Right cardiac atrium (tissue), 5 donors: ENCODE measurements at regions not wholly inside any gene's neighbourhood (a gene's known extent, or its start where the extent isn't known, plus 50 kb on each side); places are given as distances from the start of the nearest gene placed in this dataset.

Experiments used
- ATAC-seq, 2 donors: fragments of 200-7000 bp; cut with Tn5 transposase; one replicate each; pipeline versions ENCODE4 v1.8.0 to v1.9.1; 2020; ENCODE audit warnings: moderate library complexity in 2 of 2, mild to moderate bottlenecking in 1 of 2
- DNase-seq, 3 donors: peaks; one replicate each; pipeline ENCODE4 v3.0.0-alpha.2; 2020
- H3K27ac ChIP-seq: one replicate; pipeline ENCODE4 v1.5.1; 2013; ENCODE audit warnings: mild to moderate bottlenecking, low read length, control low read depth, moderate library complexity
- H3K27me3 ChIP-seq: one replicate; pipeline ENCODE4 v1.6.1; 2013; ENCODE audit not compliant: control insufficient read depth, insufficient read depth
- H3K4me1 ChIP-seq: one replicate; pipeline ENCODE4 v1.6.1; 2013; ENCODE audit warnings: low read length; ENCODE audit not compliant: control insufficient read depth, insufficient read depth
- H3K4me3 ChIP-seq: one replicate; pipeline ENCODE4 v1.5.1; 2013; ENCODE audit warnings: low read length, control low read depth
- H3K9me3 ChIP-seq: one replicate; pipeline ENCODE4 v1.6.1; 2013; ENCODE audit warnings: low read length; ENCODE audit not compliant: control insufficient read depth
- WGBS: extraction: QIAGEN DNeasy Blood & Tissue Kit; methylation state at CpG from one replicate; pipeline ENCODE4 v1.1.7; 2013; 5-methylcytosine and 5-hydroxymethylcytosine counted together
- intact Hi-C, 4 donors: fragments of 100-400 bp; cut with DNase I; formaldehyde crosslinking; loops; one replicate each; pipeline versions ENCODE4 v1.11.0 to v1.14.0; 2022 to 2023
- donor health status: healthy with polysubstance abuse.
- donor health status: DM: no; HTN: yes; CAD: no.
- donor health status: DM: no; HTN: no; CAD: no.
- donor health status: DM: no; HTN: yes; CAD: no; lungs with severe emphysema.
- donor health status: DM: yes; HTN: yes; CAD: no.

- H3K4me1 ChIP-seq, result no peaks in the 10 kb centered on the region
- 70% methylated on average over 3 of the region's 3 CpGs for WGBS
- ATAC-seq (no peak), DNase-seq (no peak)
- intact Hi-C loops, result no loop called here
- no peak overlapping the region for H3K4me3 ChIP-seq
- H3K27me3 ChIP-seq, result no peaks in the 10 kb centered on the region
- H3K9me3 ChIP-seq, result no peaks in the 10 kb centered on the region
- H3K27ac ChIP-seq, result no peak overlapping the region
These were observed 468.1 kb upstream of the CXADR start for GRCh38 chr21:17044696-17045095.

- Histone ChIP-seq H3K4me1 (no peaks in the 10 kb centered on the region), H3K9me3 (no peaks in the 10 kb centered on the region), H3K4me3 (no peak overlapping the region), H3K27me3 (no peaks in the 10 kb centered on the region), H3K27ac (no peak overlapping the region)
- ATAC-seq (peak; percentile 55 to 56), DNase-seq (no peak)
- intact Hi-C loops, result no loop called here
- WGBS, result 35% methylated on average over 1 of the region's 1 CpG
These were observed 467.5 kb upstream of the CXADR start for GRCh38 chr21:17045214-17045853.

- Histone ChIP-seq H3K27ac (no peak overlapping the region), H3K4me1 (no peaks in the 10 kb centered on the region), H3K27me3 (no peaks in the 10 kb centered on the region), H3K4me3 (no peak overlapping the region), H3K9me3 (no peaks in the 10 kb centered on the region)
- intact Hi-C loops, result no loop called here
- 76% methylated on average over 3 of the region's 3 CpGs for WGBS
- ATAC-seq, result no peak
- DNase-seq, result peak in 1 of 3 donors; percentile 44
These were observed 463.9 kb upstream of the CXADR start for GRCh38 chr21:17048974-17049373.

- Histone ChIP-seq H3K27me3 (no peaks in the 10 kb centered on the region), H3K4me1 (no peaks in the 10 kb centered on the region), H3K27ac (no peak overlapping the region), H3K4me3 (no peak overlapping the region), H3K9me3 (no peaks in the 10 kb centered on the region)
- no peak for DNase-seq
- no peak for ATAC-seq
- WGBS, result 83% methylated on average over 1 of the region's 1 CpG
- intact Hi-C loops, result no loop called here
These were observed 462.7 kb upstream of the CXADR start for GRCh38 chr21:17050156-17050555.

GRCh38 chr21:17050646-17051045 is 462.2 kb upstream of the CXADR start:
- DNase-seq (no peak), ATAC-seq (no peak)
- Histone ChIP-seq H3K9me3 (no peaks in the 10 kb centered on the region), H3K27ac (no peak overlapping the region), H3K27me3 (no peaks in the 10 kb centered on the region), H3K4me1 (no peaks in the 10 kb centered on the region), H3K4me3 (no peak overlapping the region)
- intact Hi-C loops, result no loop called here
- 75% methylated on average over 2 of the region's 2 CpGs for WGBS

GRCh38 chr21:17051054-17051453 is 461.8 kb upstream of the CXADR start:
- H3K27me3 ChIP-seq, result no peaks in the 10 kb centered on the region
- peak in 1 of 3 donors; percentile 39 for DNase-seq
- no peak overlapping the region for H3K4me3 ChIP-seq
- peak; percentile 52 to 64 for ATAC-seq
- no peaks in the 10 kb centered on the region for H3K4me1 ChIP-seq
- H3K9me3 ChIP-seq, result no peaks in the 10 kb centered on the region
- no peak overlapping the region for H3K27ac ChIP-seq
- WGBS, result 45% methylated on average over 3 of the region's 3 CpGs
- intact Hi-C loops, result no loop called here

- no peak overlapping the region for H3K27ac ChIP-seq
- H3K4me3 ChIP-seq, result no peak overlapping the region
- no peaks in the 10 kb centered on the region for H3K27me3 ChIP-seq
- WGBS, result 51% methylated on average over 7 of the region's 7 CpGs
- H3K4me1 ChIP-seq, result no peaks in the 10 kb centered on the region
- no peak for DNase-seq
- intact Hi-C loops, result no loop called here
- no peak for ATAC-seq
- H3K9me3 ChIP-seq, result no peaks in the 10 kb centered on the region
These were observed 459.5 kb upstream of the CXADR start for GRCh38 chr21:17053321-17053720.

- ATAC-seq (no peak), DNase-seq (no peak)
- Histone ChIP-seq H3K4me3 (no peak overlapping the region), H3K27me3 (no peaks in the 10 kb centered on the region), H3K9me3 (no peaks in the 10 kb centered on the region), H3K27ac (no peak overlapping the region), H3K4me1 (no peaks in the 10 kb centered on the region)
- WGBS, result 67% methylated on average over 1 of the region's 1 CpG
- intact Hi-C loops, result no loop called here
These were observed 452.9 kb upstream of the CXADR start for GRCh38 chr21:17059936-17060335.

GRCh38 chr21:17066006-17066405 is 446.8 kb upstream of the CXADR start:
- Histone ChIP-seq H3K4me1 (no peaks in the 10 kb centered on the region), H3K9me3 (no peaks in the 10 kb centered on the region), H3K27ac (no peak overlapping the region), H3K4me3 (no peak overlapping the region), H3K27me3 (no peaks in the 10 kb centered on the region)
- intact Hi-C loops, result no loop called here
- ATAC-seq, result no peak
- no peak for DNase-seq

GRCh38 chr21:17071093-17071492 is 441.8 kb upstream of the CXADR start:
- no peaks in the 10 kb centered on the region for H3K4me1 ChIP-seq
- no peak for ATAC-seq
- H3K4me3 ChIP-seq, result no peak overlapping the region
- H3K9me3 ChIP-seq, result no peaks in the 10 kb centered on the region
- H3K27ac ChIP-seq, result no peak overlapping the region
- no peak for DNase-seq
- H3K27me3 ChIP-seq, result no peaks in the 10 kb centered on the region
- WGBS, result 80% methylated on average over 3 of the region's 3 CpGs
- intact Hi-C loops, result no loop called here

- Histone ChIP-seq H3K27ac (no peak overlapping the region), H3K4me3 (no peak overlapping the region), H3K9me3 (no peaks in the 10 kb centered on the region), H3K4me1 (no peaks in the 10 kb centered on the region), H3K27me3 (no peaks in the 10 kb centered on the region)
- DNase-seq (no peak), ATAC-seq (no peak)
- intact Hi-C loops, result no loop called here
- WGBS, result 52% methylated on average over 4 of the region's 4 CpGs
These were observed 431.6 kb upstream of the CXADR start for GRCh38 chr21:17081193-17081592.

GRCh38 chr21:17082843-17083483 is 429.9 kb upstream of the CXADR start:
- H3K4me3 ChIP-seq, result no peak overlapping the region
- H3K4me1 ChIP-seq, result no peaks in the 10 kb centered on the region
- H3K27me3 ChIP-seq, result no peaks in the 10 kb centered on the region
- ATAC-seq (no peak), DNase-seq (no peak)
- no peak overlapping the region for H3K27ac ChIP-seq
- WGBS, result 78% methylated on average over 4 of the region's 4 CpGs
- intact Hi-C loops, result no loop called here
- H3K9me3 ChIP-seq, result no peaks in the 10 kb centered on the region
